ENCODE measurements at regions not wholly inside any gene's neighbourhood (a gene's known extent, or its start where the extent isn't known, plus 50 kb on each side); places are given as distances from the start of the nearest gene placed in this dataset.
"Not testable (repeated sequence)": the region's sequence is repeated elsewhere in the genome, so short reads cannot be mapped to it uniquely, and the experiment has no call there.

GRCh38 chr17:26881195-26881594, 412.7 kb upstream of the WSB1 start:
- ATAC-seq, result peak; percentile 22

GRCh38 chr17:26882097-26882761, 411.7 kb upstream of the WSB1 start:
- ATAC-seq, result peak; percentile 83

- ATAC-seq, result peak; percentile 68
These were observed 409.8 kb upstream of the WSB1 start for GRCh38 chr17:26883878-26884740.

- not testable (repeated sequence) for ATAC-seq
These were observed 409.2 kb upstream of the WSB1 start for GRCh38 chr17:26884741-26885059.

GRCh38 chr17:26885244-26885970, 408.5 kb upstream of the WSB1 start:
- peak; percentile 44 for ATAC-seq
